Osteoblast (primary cell): ENCODE measurements at regions not wholly inside any gene's neighbourhood (a gene's known extent, or its start where the extent isn't known, plus 50 kb on each side); places are given as distances from the start of the nearest gene placed in this dataset.

Experiments used
- DNase-seq: peaks from one replicate; pipeline ENCODE4 v3.0.0; 2011; ENCODE audit warnings: low spot score, mixed read lengths; ENCODE audit not compliant: insufficient read length; ENCODE audit errors: missing footprints
- H2AFZ ChIP-seq: 2 replicates; pipeline ENCODE4 v1.6.0; 2011; ENCODE audit warnings: mild to moderate bottlenecking, low read length
- H3K27ac ChIP-seq: 2 replicates; pipeline ENCODE4 v1.5.1; 2011; ENCODE audit warnings: mild to moderate bottlenecking, low read depth, low read length, moderate library complexity
- H3K27me3 ChIP-seq: 2 replicates; pipeline ENCODE4 v1.6.0; 2012; ENCODE audit warnings: mild to moderate bottlenecking, control low read depth, inconsistent platforms, low read length, moderate library complexity; ENCODE audit not compliant: insufficient read depth
- H3K36me3 ChIP-seq: 2 replicates; pipeline ENCODE4 v1.5.1; 2011; ENCODE audit warnings: mild to moderate bottlenecking, low read length, control low read depth, moderate library complexity; ENCODE audit not compliant: insufficient read depth
- H3K4me1 ChIP-seq: 2 replicates; pipeline ENCODE4 v1.5.1; 2011; ENCODE audit warnings: mild to moderate bottlenecking, low read length, control low read depth, moderate library complexity; ENCODE audit not compliant: insufficient read depth
- H3K4me2 ChIP-seq: 2 replicates; pipeline ENCODE4 v1.6.0; 2011; ENCODE audit warnings: mild to moderate bottlenecking, low read length; ENCODE audit not compliant: insufficient read depth
- H3K4me3 ChIP-seq: fragments of 200-600 bp; sonication (generic); 3 replicates; pipeline ENCODE4 v1.5.1; 2012; ENCODE audit warnings: mild to moderate bottlenecking, low read length, inconsistent platforms; ENCODE audit not compliant: insufficient read depth
- H3K79me2 ChIP-seq: 2 replicates; pipeline ENCODE4 v1.6.0; 2012; ENCODE audit warnings: mild to moderate bottlenecking, low read length, control low read depth, inconsistent platforms; ENCODE audit not compliant: insufficient read depth
- H3K9me3 ChIP-seq: 2 replicates; pipeline ENCODE4 v1.5.1; 2011; ENCODE audit warnings: low read depth, low read length, control low read depth
- H4K20me1 ChIP-seq: 2 replicates; pipeline ENCODE4 v1.6.0; 2012; ENCODE audit warnings: mild to moderate bottlenecking, low read length, control low read depth; ENCODE audit not compliant: insufficient read depth
- CTCF ChIP-seq: IDR thresholded peaks from 2 replicates; pipeline ENCODE4 v1.5.1; 2011; ENCODE audit warnings: mild to moderate bottlenecking, low read depth, low read length, moderate library complexity; ENCODE audit errors: extremely low read depth

- Histone ChIP-seq H3K4me3 (no peak overlapping the region), H3K4me2 (no peak overlapping the region), H3K9me3 (no peaks in the 10 kb centered on the region), H3K36me3 (no peaks in the 10 kb centered on the region), H2AFZ (no peak overlapping the region), H3K27ac (no peak overlapping the region), H3K4me1 (no peaks in the 10 kb centered on the region), H4K20me1 (no peaks in the 10 kb centered on the region), H3K79me2 (no peaks in the 10 kb centered on the region), H3K27me3 (no peaks in the 10 kb centered on the region)
- DNase-seq = no peak
- TF ChIP-seq CTCF = no peak
Measured at GRCh38 chr5:110329955-110330525, 396.4 kb downstream of the TMEM232 start.

- H2AFZ ChIP-seq = no peak overlapping the region
- no peak for DNase-seq
- TF ChIP-seq CTCF = no peak
Measured at GRCh38 chr5:110333384-110333783, 393.1 kb downstream of the TMEM232 start.

DNA sequence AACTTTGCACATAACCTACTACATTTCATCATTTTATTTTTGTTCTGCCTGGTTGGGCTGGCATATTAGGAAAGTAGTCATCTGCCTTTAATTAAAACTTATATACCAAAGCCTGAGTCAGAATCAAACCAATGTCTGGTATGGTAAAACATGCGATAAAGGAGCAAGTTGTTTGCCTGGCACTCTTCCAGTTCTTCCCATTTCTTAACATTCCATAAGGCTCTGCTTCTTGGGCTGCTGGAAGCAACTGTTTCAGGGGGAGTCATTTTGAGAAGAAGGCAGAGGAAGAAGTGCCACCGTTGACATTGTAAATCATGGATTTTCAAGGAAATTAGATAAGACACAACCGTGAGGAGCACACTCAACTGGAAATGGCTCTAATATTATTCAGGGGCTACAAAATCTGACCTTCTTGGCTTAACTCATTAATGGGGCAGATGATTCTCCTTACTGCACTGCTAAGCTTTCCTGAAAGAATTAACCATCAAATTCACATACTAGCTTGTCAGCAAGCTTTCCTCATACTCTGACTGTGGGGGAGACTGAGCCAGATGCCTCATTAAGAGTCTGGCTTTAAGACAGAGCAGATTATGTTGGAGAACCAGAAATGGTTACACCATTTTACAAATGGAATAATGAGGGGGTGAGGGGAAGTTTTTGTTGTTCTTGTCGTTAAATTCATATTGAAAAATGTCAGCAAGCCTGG, 391.0 kb downstream of the TMEM232 start:
- no peak overlapping the region for H3K27ac ChIP-seq
- peaks cover 3% of the 10 kb centered on the region for H3K4me1 ChIP-seq

More at GRCh38 chr5:110333384-110333783, 393.1 kb downstream of the TMEM232 start:
- no peaks in the 10 kb centered on the region for H3K9me3 ChIP-seq
- H3K4me1 ChIP-seq = peaks cover 3% of the 10 kb centered on the region
- H4K20me1 ChIP-seq = no peaks in the 10 kb centered on the region
- H3K4me2 ChIP-seq = no peak overlapping the region
- H3K79me2 ChIP-seq = no peaks in the 10 kb centered on the region
- no peaks in the 10 kb centered on the region for H3K27me3 ChIP-seq
- H3K36me3 ChIP-seq = no peaks in the 10 kb centered on the region
- no peak overlapping the region for H3K27ac ChIP-seq
- no peak overlapping the region for H3K4me3 ChIP-seq

More for the DNA sequence above, 391.0 kb downstream of the TMEM232 start:
- Histone ChIP-seq H3K4me2 (no peak overlapping the region), H3K79me2 (no peaks in the 10 kb centered on the region), H3K9me3 (no peaks in the 10 kb centered on the region), H3K27me3 (no peaks in the 10 kb centered on the region), H3K4me3 (no peak overlapping the region), H2AFZ (no peak overlapping the region), H4K20me1 (no peaks in the 10 kb centered on the region), H3K36me3 (no peaks in the 10 kb centered on the region)
- DNase-seq = peak; percentile 70
- no peak for TF ChIP-seq CTCF
